HCT116 (cell line): ENCODE measurements at regions not wholly inside any gene's neighbourhood (a gene's known extent, or its start where the extent isn't known, plus 50 kb on each side); places are given as distances from the start of the nearest gene placed in this dataset.

ENCODE experiments used
- ATAC-seq: fragments of 200-7000 bp; cut with Tn5 transposase; 2 replicates; pipeline ENCODE4 v1.9.1; 2020; ENCODE audit warnings: mild to moderate bottlenecking, moderate library complexity
- BruUV-seq: library from RNA; stranded (reverse); fragments of 400-500 nt; replicated peaks from 2 replicates; lab custom pipeline; 2021; lab: Mats Ljungman, UMichigan
- CTCF ChIA-PET: fragments of 300-600 bp; sonication (Branson Sonifier 250); formaldehyde crosslinking; loops from one replicate; lab custom pipeline; 2021; ENCODE audit warnings: antibody characterized with exemption; lab: Charles Lee
- POLR2A ChIA-PET: fragments of 300-600, 350-600 bp; sonication (Branson Sonifier 250); formaldehyde crosslinking; loops from one replicate; lab custom pipeline; 2021; ENCODE audit warnings: antibody characterized with exemption; lab: Charles Lee
- RAD21 ChIA-PET, 2 experiments: fragments of 300-600 bp; sonication (Branson Sonifier 250); formaldehyde crosslinking; loops; one replicate each; lab custom pipeline; 2023; ENCODE audit warnings: low total read pairs in 2 of 2; ENCODE audit not compliant: uncharacterized antibody in 2 of 2, unreplicated experiment in 2 of 2, low non-redundant PET in 1 of 2; lab: Charles Lee
- DNase-seq: peaks from one replicate; pipeline ENCODE4 v3.0.0-alpha.2; 2010; ENCODE audit warnings: low read depth, low spot score
- H2AFZ ChIP-seq: fragments of 200-600 bp; shearing (Covaris generic), sonication (generic); 2 replicates; pipeline ENCODE4 v1.6.1; 2017; ENCODE audit warnings: low read depth, mixed run types, mixed read lengths, antibody characterized with exemption, low read length; ENCODE audit not compliant: poor library complexity, severe bottlenecking
- H3K27ac ChIP-seq: 2 replicates; pipeline ENCODE4 v1.5.1; 2012; ENCODE audit warnings: low read depth, low read length
- H3K27me3 ChIP-seq: fragments of 200-600 bp; sonication (generic); 2 replicates; pipeline ENCODE4 v1.6.1; 2016; ENCODE audit warnings: mixed run types, low read length, mixed read lengths; ENCODE audit not compliant: insufficient read depth
- H3K36me3 ChIP-seq, 2 experiments: fragments of 200-500 bp in 1 of 2; fragments of 200-600 bp in 1 of 2; sonication (Bioruptor generic) in 1 of 2; sonication (generic) in 1 of 2; 2 replicates each; pipeline versions ENCODE4 v1.5.1 to v1.6.1; 2014 to 2016; ENCODE audit warnings: low read length in 2 of 2, inconsistent platforms in 1 of 2, mixed read lengths in 1 of 2, mixed run types in 1 of 2; ENCODE audit not compliant: insufficient read depth in 2 of 2, control insufficient read depth in 1 of 2
- H3K4me1 ChIP-seq, 2 experiments: fragments of 200-600 bp in 1 of 2; sonication (generic) in 1 of 2; 2 replicates each; pipeline versions ENCODE4 v1.5.1 to v1.6.1; 2012 to 2017; ENCODE audit warnings: low read length in 2 of 2, inconsistent platforms in 1 of 2, mild to moderate bottlenecking in 1 of 2, mixed read lengths in 1 of 2, mixed run types in 1 of 2, moderate library complexity in 1 of 2; ENCODE audit not compliant: insufficient read depth in 2 of 2, control insufficient read depth in 1 of 2
- H3K4me2 ChIP-seq: fragments of 200-600 bp; sonication (generic); 2 replicates; pipeline ENCODE4 v1.6.1; 2017; ENCODE audit warnings: mixed run types, low read length, mixed read lengths
- H3K4me3 ChIP-seq, 2 experiments: fragments of 200-600 bp in 1 of 2; sonication (generic) in 1 of 2; replicated peaks in 1 of 2; 2 replicates each; pipeline ENCODE4 v1.5.1; 2011 to 2016; ENCODE audit warnings: low read length in 2 of 2, control low read depth in 1 of 2, low read depth in 1 of 2, mild to moderate bottlenecking in 1 of 2, mixed read lengths in 1 of 2, mixed run types in 1 of 2
- H3K79me2 ChIP-seq: fragments of 200-600 bp; sonication (generic); 2 replicates; pipeline ENCODE4 v1.6.1; 2017; ENCODE audit warnings: mild to moderate bottlenecking, mixed run types, low read length, moderate library complexity, mixed read lengths; ENCODE audit not compliant: insufficient read depth
- H3K9ac ChIP-seq: fragments of 200-600 bp; sonication (generic); 2 replicates; pipeline ENCODE4 v1.6.1; 2016; ENCODE audit warnings: low read length, mixed read lengths
- H3K9me2 ChIP-seq: fragments of 200-600 bp; sonication (generic), shearing (Covaris generic); 2 replicates; pipeline ENCODE4 v1.6.1; 2017; ENCODE audit warnings: mixed run types, mild to moderate bottlenecking, moderate library complexity; ENCODE audit not compliant: insufficient read depth
- H3K9me3 ChIP-seq, 2 experiments: fragments of 200-500 bp in 1 of 2; fragments of 200-600 bp in 1 of 2; sonication (Bioruptor generic) in 1 of 2; sonication (generic) in 1 of 2; 2 replicates each; pipeline ENCODE4 v1.6.1; 2014 to 2017; ENCODE audit warnings: low read length in 2 of 2, mixed read lengths in 2 of 2, inconsistent platforms in 1 of 2, low read depth in 1 of 2, mild to moderate bottlenecking in 1 of 2, mixed run types in 1 of 2, moderate library complexity in 1 of 2; ENCODE audit not compliant: control insufficient read depth in 1 of 2, insufficient read depth in 1 of 2
- H4K20me1 ChIP-seq: fragments of 200-600 bp; sonication (generic), shearing (Covaris generic); 2 replicates; pipeline ENCODE4 v1.6.1; 2017; ENCODE audit warnings: mixed run types, mild to moderate bottlenecking, moderate library complexity; ENCODE audit not compliant: insufficient read depth
- ELF1 ChIP-seq: IDR thresholded peaks from 2 replicates; pipeline ENCODE4 v1.6.1; 2012; ENCODE audit warnings: low read depth, borderline replicate concordance
- POLR2A ChIP-seq: IDR thresholded peaks from 2 replicates; pipeline ENCODE4 v1.7.0; 2011; ENCODE audit warnings: borderline replicate concordance; ENCODE audit not compliant: insufficient read depth, insufficient read length; ENCODE audit errors: extremely low read depth
- POLR2AphosphoS5 ChIP-seq: IDR thresholded peaks from 2 replicates; pipeline ENCODE4 v1.6.1; 2011; ENCODE audit warnings: mild to moderate bottlenecking, low read depth, low read length, moderate library complexity
- RAD21 ChIP-seq: IDR thresholded peaks from 2 replicates; pipeline ENCODE4 v1.6.1; 2012; ENCODE audit warnings: low read depth, mild to moderate bottlenecking
- SIN3A ChIP-seq: IDR thresholded peaks from 2 replicates; pipeline ENCODE4 v1.6.1; 2012; ENCODE audit warnings: low read depth
- SRF ChIP-seq: IDR thresholded peaks from 2 replicates; pipeline ENCODE4 v1.6.1; 2012; ENCODE audit warnings: low read depth
- intact Hi-C: fragments of 100-400 bp; cut with micrococcal nuclease; formaldehyde crosslinking; loops from 2 replicates; pipeline ENCODE4 v1.10.0; 2022
- TF ChIP-seq, protein P1 (sequence below): IDR thresholded peaks from 2 replicates; pipeline ENCODE4 v1.6.1; 2012
- TF ChIP-seq, protein P2 (sequence below), 3 experiments: fragments of 200-600 bp in 1 of 3; sonication (generic) in 1 of 3; IDR thresholded peaks in 2 of 3; conservative IDR thresholded peaks in 1 of 3; 2 replicates each; pipeline ENCODE4 v1.5.1; 2012 to 2017; ENCODE audit warnings: low read depth in 2 of 3, low read length in 2 of 3, antibody characterized with exemption in 1 of 3, borderline replicate concordance in 1 of 3, control low read depth in 1 of 3, mild to moderate bottlenecking in 1 of 3, mixed read lengths in 1 of 3, mixed run types in 1 of 3, moderate library complexity in 1 of 3; ENCODE audit not compliant: insufficient read depth in 1 of 3

DNA sequence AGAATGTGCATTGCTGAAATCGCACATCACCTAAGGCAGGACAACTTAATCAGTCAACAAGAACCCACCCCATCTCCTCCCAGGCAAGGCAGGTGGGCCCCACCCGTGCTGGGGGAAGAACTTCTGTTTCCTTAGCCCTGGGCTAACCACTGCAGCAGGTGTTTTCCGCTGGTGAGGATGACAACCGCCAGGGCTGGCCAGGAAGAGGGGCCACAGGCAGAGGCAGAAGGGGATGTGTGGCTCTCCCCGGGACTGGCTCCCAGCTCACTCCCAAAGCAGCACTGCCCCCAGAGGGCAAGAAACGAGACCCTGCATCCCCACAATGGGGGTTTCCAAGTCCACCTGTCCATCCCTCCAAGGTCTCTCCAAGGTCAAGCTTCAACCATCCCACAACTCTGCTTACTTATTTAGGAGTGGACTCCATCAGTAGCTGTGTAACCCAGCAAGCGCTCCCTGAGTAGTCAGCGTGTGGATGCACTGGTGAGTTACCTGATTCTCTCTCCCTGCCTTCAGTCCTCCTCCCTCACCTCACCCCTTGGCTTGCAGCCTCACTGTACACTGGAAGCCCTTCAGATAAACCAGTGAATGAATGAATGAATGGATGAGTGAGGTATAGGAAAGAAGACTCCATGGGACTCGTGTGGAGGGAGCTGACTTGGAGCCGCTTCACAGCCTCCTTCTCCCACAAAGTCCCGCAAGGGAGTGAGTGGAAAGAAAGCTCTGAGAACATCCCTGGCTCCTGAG is 168.2 kb upstream of the CST7 start (continued):
- TF ChIP-seq SIN3A (no peak), SRF (no peak), ELF1 (no peak), POLR2AphosphoS5 (no peak)
- TF ChIP-seq, protein P1, sequence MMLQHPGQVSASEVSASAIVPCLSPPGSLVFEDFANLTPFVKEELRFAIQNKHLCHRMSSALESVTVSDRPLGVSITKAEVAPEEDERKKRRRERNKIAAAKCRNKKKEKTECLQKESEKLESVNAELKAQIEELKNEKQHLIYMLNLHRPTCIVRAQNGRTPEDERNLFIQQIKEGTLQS = no peak

DNA sequence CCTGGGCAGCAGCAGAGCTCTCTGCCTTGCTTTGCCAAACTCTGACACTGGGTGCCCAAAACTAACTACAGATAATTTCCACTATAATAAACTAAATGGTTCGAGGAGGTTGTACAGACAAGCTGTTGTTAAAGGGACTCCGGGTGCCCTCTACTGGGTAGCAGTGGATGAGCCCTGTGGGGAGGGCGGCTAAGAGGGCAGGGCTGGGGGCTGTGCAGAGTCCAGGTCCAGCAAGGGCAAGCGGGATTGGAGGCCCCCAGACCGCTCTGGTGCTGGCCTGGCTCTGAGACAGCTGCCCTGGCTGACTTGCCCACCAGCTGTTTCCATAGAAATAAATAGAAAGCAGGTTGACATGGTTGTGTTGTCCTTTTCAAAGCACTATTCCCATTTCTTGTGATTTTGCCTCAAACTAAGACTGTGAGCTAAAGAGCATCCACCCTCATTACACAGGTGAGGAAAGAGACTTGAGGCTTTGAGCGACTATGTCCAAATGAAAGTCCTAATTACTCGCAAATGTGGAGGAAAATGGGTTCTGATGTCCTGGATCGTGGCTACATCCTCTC is 167.6 kb upstream of the CST7 start:
- Histone ChIP-seq H3K9me3 (no peaks in the 10 kb centered on the region), H3K79me2 (no peaks in the 10 kb centered on the region), H3K4me2 (no peak overlapping the region), H3K4me1 (no peaks in the 10 kb centered on the region)
- ATAC-seq (peak; percentile 81), DNase-seq (no peak)
- TF ChIP-seq ELF1 (no peak), POLR2A (no peak), RAD21 (peak; percentile 63)
- TF ChIP-seq, protein P2, sequence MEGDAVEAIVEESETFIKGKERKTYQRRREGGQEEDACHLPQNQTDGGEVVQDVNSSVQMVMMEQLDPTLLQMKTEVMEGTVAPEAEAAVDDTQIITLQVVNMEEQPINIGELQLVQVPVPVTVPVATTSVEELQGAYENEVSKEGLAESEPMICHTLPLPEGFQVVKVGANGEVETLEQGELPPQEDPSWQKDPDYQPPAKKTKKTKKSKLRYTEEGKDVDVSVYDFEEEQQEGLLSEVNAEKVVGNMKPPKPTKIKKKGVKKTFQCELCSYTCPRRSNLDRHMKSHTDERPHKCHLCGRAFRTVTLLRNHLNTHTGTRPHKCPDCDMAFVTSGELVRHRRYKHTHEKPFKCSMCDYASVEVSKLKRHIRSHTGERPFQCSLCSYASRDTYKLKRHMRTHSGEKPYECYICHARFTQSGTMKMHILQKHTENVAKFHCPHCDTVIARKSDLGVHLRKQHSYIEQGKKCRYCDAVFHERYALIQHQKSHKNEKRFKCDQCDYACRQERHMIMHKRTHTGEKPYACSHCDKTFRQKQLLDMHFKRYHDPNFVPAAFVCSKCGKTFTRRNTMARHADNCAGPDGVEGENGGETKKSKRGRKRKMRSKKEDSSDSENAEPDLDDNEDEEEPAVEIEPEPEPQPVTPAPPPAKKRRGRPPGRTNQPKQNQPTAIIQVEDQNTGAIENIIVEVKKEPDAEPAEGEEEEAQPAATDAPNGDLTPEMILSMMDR (IDR thresholded peaks at IDR 0.05 in 2 of 3, conservative IDR thresholded peaks at IDR 0.05 in 1 of 3; ENCODE audit: borderline replicate concordance in 1 of 3, insufficient read depth in 1 of 3, low read depth in 2 of 3, low read length in 2 of 3) = peak; percentile 30 to 57 (median 51); a peak in 5 of 6 replicates
- TF ChIP-seq, all 23 proteins: peak for 2
- Histone ChIP-seq H3K9ac (no peak overlapping the region), H3K27me3 (peaks cover 20% of the 10 kb centered on the region; the same call in 1 of the 2 replicates), H3K4me3 (no peak overlapping the region), H3K9me2 (no peaks in the 10 kb centered on the region), H3K36me3 (no peaks in the 10 kb centered on the region), H3K27ac (no peak overlapping the region), H4K20me1 (no peaks in the 10 kb centered on the region), H2AFZ (no peak overlapping the region)
- intact Hi-C loops = loop anchor here (5.0 kb wide), 2 partner anchors 619 to 1114 kb away; no protein-coding TSS in a partner anchor
- BruUV-seq = no TSS peak
- CTCF ChIA-PET = interaction anchor here (0.6 kb wide), 1 partner anchor 248 kb away, joined by 4 read pairs; no protein-coding TSS in a partner anchor
- POLR2A ChIA-PET = no interaction called here
- RAD21 ChIA-PET = no interaction called here
